Gastrocnemius medialis (tissue), 4 donors: ENCODE measurements at regions not wholly inside any gene's neighbourhood (a gene's known extent, or its start where the extent isn't known, plus 50 kb on each side); places are given as distances from the start of the nearest gene placed in this dataset.

ENCODE experiments used
- CTCF ChIP-seq, 5 experiments: fragments of 450-650 bp in 3 of 5; fragments of 200-600 bp in 2 of 5; sonication (generic) in 2 of 5; IDR thresholded peaks in 4 of 5; conservative IDR thresholded peaks in 1 of 5; 1 replicate in 4 of 5; 2 replicates in 1 of 5; pipeline ENCODE4 v1.5.1; 2016 to 2019; ENCODE audit warnings: antibody characterized with exemption in 5 of 5, mild to moderate bottlenecking in 3 of 5, moderate library complexity in 3 of 5
- POLR2A ChIP-seq, 2 donors: fragments of 450-650 bp; IDR thresholded peaks; one replicate each; pipeline ENCODE4 v1.6.1; 2017; ENCODE audit warnings: antibody characterized with exemption in 2 of 2, mild to moderate bottlenecking in 2 of 2, moderate library complexity in 2 of 2

GRCh38 chr21:41079159-41079558 is 88.8 kb upstream of the BACE2 start:
- TF ChIP-seq POLR2A (IDR thresholded peaks at IDR 0.05): no peak
- TF ChIP-seq CTCF (IDR thresholded peaks at IDR 0.05 in 4 of 5, conservative IDR thresholded peaks at IDR 0.05 in 1 of 5): no peak
